ENCODE measurements at regions not wholly inside any gene's neighbourhood (a gene's known extent, or its start where the extent isn't known, plus 50 kb on each side); places are given as distances from the start of the nearest gene placed in this dataset.

DNA sequence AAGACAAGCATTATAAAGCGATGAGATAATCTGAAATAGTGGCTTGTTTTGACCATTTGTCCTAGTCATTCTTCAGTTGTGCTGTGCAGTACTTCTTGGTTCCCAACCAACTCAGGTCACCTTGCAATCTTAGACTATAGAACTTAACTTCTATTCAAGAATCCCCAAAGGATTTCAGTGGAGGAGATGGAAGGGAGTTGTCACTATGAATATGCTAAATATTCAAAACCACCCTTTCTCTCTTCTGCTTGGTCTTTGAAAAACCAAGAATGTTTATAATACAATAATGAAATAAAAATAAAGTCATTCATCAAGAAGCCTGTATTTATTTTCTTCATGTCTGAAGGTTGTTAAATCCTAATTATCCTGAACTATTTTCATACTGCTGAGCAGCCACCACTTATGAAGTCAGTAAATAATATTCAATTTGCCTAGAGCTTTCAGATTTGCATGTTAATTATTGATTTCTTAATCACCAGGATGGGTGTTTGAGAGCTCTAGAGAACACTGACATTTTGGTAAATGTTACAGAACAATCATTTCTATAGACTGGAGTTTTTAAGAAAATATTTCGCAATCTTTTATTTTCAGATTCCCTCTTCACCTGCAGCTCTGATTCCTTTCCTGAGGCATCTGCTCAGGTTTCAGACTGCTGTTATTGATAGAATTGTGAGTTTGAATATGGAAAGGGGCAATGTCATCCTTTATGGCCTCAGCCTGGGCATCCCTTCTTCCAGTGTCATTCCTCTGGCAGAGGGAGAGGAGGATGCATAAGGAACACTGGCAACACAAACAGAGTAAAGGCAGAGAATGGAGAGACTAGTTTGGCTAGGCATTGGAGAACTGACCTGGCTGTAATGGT lies 91.5 kb upstream of the USP47 start:
- TF ChIP-seq EZH2 (IDR thresholded peaks at IDR 0.05; ENCODE audit: low read depth, unreplicated experiment) (no peak), JUNB (IDR thresholded peaks at IDR 0.05; ENCODE audit: unreplicated experiment) (no peak), CREB1 (CRISPR knock-in tag; IDR thresholded peaks at IDR 0.05; ENCODE audit: low read depth) (no peak), STAT1 (IDR thresholded peaks at IDR 0.05; ENCODE audit: unreplicated experiment) (no peak), ZNF331 (CRISPR knock-in tag; IDR thresholded peaks at IDR 0.05; ENCODE audit: low read depth) (no peak), ZNF114 (CRISPR knock-in tag; IDR thresholded peaks at IDR 0.05) (no peak), EZH2phosphoT487 (IDR thresholded peaks at IDR 0.05; ENCODE audit: unreplicated experiment) (no peak), POLR2AphosphoS5 (IDR thresholded peaks at IDR 0.05; ENCODE audit: low read depth) (no peak), NANOG (IDR thresholded peaks at IDR 0.05; ENCODE audit: borderline replicate concordance) (no peak)
- TF ChIP-seq, protein P1, sequence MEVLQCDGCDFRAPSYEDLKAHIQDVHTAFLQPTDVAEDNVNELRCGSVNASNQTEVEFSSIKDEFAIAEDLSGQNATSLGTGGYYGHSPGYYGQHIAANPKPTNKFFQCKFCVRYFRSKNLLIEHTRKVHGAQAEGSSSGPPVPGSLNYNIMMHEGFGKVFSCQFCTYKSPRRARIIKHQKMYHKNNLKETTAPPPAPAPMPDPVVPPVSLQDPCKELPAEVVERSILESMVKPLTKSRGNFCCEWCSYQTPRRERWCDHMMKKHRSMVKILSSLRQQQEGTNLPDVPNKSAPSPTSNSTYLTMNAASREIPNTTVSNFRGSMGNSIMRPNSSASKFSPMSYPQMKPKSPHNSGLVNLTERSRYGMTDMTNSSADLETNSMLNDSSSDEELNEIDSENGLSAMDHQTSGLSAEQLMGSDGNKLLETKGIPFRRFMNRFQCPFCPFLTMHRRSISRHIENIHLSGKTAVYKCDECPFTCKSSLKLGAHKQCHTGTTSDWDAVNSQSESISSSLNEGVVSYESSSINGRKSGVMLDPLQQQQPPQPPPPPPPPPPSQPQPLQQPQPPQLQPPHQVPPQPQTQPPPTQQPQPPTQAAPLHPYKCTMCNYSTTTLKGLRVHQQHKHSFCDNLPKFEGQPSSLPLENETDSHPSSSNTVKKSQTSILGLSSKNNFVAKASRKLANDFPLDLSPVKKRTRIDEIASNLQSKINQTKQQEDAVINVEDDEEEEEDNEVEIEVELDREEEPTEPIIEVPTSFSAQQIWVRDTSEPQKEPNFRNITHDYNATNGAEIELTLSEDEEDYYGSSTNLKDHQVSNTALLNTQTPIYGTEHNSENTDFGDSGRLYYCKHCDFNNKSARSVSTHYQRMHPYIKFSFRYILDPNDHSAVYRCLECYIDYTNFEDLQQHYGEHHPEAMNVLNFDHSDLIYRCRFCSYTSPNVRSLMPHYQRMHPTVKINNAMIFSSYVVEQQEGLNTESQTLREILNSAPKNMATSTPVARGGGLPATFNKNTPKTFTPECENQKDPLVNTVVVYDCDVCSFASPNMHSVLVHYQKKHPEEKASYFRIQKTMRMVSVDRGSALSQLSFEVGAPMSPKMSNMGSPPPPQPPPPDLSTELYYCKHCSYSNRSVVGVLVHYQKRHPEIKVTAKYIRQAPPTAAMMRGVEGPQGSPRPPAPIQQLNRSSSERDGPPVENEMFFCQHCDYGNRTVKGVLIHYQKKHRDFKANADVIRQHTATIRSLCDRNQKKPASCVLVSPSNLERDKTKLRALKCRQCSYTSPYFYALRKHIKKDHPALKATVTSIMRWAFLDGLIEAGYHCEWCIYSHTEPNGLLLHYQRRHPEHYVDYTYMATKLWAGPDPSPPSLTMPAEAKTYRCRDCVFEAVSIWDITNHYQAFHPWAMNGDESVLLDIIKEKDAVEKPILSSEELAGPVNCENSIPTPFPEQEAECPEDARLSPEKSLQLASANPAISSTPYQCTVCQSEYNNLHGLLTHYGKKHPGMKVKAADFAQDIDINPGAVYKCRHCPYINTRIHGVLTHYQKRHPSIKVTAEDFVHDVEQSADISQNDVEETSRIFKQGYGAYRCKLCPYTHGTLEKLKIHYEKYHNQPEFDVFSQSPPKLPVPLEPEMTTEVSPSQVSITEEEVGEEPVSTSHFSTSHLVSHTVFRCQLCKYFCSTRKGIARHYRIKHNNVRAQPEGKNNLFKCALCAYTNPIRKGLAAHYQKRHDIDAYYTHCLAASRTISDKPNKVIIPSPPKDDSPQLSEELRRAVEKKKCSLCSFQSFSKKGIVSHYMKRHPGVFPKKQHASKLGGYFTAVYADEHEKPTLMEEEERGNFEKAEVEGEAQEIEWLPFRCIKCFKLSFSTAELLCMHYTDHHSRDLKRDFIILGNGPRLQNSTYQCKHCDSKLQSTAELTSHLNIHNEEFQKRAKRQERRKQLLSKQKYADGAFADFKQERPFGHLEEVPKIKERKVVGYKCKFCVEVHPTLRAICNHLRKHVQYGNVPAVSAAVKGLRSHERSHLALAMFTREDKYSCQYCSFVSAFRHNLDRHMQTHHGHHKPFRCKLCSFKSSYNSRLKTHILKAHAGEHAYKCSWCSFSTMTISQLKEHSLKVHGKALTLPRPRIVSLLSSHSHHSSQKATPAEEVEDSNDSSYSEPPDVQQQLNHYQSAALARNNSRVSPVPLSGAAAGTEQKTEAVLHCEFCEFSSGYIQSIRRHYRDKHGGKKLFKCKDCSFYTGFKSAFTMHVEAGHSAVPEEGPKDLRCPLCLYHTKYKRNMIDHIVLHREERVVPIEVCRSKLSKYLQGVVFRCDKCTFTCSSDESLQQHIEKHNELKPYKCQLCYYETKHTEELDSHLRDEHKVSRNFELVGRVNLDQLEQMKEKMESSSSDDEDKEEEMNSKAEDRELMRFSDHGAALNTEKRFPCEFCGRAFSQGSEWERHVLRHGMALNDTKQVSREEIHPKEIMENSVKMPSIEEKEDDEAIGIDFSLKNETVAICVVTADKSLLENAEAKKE (CRISPR knock-in tag; IDR thresholded peaks at IDR 0.05) = no peak
- TF ChIP-seq, protein P2, sequence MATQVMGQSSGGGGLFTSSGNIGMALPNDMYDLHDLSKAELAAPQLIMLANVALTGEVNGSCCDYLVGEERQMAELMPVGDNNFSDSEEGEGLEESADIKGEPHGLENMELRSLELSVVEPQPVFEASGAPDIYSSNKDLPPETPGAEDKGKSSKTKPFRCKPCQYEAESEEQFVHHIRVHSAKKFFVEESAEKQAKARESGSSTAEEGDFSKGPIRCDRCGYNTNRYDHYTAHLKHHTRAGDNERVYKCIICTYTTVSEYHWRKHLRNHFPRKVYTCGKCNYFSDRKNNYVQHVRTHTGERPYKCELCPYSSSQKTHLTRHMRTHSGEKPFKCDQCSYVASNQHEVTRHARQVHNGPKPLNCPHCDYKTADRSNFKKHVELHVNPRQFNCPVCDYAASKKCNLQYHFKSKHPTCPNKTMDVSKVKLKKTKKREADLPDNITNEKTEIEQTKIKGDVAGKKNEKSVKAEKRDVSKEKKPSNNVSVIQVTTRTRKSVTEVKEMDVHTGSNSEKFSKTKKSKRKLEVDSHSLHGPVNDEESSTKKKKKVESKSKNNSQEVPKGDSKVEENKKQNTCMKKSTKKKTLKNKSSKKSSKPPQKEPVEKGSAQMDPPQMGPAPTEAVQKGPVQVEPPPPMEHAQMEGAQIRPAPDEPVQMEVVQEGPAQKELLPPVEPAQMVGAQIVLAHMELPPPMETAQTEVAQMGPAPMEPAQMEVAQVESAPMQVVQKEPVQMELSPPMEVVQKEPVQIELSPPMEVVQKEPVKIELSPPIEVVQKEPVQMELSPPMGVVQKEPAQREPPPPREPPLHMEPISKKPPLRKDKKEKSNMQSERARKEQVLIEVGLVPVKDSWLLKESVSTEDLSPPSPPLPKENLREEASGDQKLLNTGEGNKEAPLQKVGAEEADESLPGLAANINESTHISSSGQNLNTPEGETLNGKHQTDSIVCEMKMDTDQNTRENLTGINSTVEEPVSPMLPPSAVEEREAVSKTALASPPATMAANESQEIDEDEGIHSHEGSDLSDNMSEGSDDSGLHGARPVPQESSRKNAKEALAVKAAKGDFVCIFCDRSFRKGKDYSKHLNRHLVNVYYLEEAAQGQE (IDR thresholded peaks at IDR 0.05; ENCODE audit: unreplicated experiment) = no peak
- TF ChIP-seq, protein P3, sequence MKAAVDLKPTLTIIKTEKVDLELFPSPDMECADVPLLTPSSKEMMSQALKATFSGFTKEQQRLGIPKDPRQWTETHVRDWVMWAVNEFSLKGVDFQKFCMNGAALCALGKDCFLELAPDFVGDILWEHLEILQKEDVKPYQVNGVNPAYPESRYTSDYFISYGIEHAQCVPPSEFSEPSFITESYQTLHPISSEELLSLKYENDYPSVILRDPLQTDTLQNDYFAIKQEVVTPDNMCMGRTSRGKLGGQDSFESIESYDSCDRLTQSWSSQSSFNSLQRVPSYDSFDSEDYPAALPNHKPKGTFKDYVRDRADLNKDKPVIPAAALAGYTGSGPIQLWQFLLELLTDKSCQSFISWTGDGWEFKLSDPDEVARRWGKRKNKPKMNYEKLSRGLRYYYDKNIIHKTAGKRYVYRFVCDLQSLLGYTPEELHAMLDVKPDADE (IDR thresholded peaks at IDR 0.05) = no peak
- TF ChIP-seq, protein P4, sequence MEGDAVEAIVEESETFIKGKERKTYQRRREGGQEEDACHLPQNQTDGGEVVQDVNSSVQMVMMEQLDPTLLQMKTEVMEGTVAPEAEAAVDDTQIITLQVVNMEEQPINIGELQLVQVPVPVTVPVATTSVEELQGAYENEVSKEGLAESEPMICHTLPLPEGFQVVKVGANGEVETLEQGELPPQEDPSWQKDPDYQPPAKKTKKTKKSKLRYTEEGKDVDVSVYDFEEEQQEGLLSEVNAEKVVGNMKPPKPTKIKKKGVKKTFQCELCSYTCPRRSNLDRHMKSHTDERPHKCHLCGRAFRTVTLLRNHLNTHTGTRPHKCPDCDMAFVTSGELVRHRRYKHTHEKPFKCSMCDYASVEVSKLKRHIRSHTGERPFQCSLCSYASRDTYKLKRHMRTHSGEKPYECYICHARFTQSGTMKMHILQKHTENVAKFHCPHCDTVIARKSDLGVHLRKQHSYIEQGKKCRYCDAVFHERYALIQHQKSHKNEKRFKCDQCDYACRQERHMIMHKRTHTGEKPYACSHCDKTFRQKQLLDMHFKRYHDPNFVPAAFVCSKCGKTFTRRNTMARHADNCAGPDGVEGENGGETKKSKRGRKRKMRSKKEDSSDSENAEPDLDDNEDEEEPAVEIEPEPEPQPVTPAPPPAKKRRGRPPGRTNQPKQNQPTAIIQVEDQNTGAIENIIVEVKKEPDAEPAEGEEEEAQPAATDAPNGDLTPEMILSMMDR (conservative IDR thresholded peaks at IDR 0.05; ENCODE audit: low read depth in 2 of 2) = no peak
- Mint-ChIP-seq H3K4me3 (no peak overlapping the region), H3K36me3 (ENCODE audit: low read depth) (peaks cover 6% of the 10 kb centered on the region; the same call in 1 of the 3 replicates), H3K4me1 (peaks cover 9% of the 10 kb centered on the region), H3K27ac (no peak overlapping the region), H3K9me3 (peaks cover 15% of the 10 kb centered on the region; the same call in 2 of the 3 replicates), H3K27me3 (ENCODE audit: insufficient read depth, low read depth, poor library complexity) (peaks cover 3% of the 10 kb centered on the region)
- DNase-seq (ENCODE audit: low spot score) = no peak
- Histone ChIP-seq H3K36me3 (ENCODE audit: insufficient read depth) (no peaks in the 10 kb centered on the region), H3K27me3 (ENCODE audit: insufficient read depth) (no peaks in the 10 kb centered on the region), H2AFZ (no peak overlapping the region), H4K20me1 (replicated peaks; ENCODE audit: insufficient read depth) (no peaks in the 10 kb centered on the region), H3K79me2 (replicated peaks; ENCODE audit: insufficient read depth) (no peaks in the 10 kb centered on the region), H3K4me1 (ENCODE audit: insufficient read depth) (no peaks in the 10 kb centered on the region), H3K4me3 (no peak overlapping the region), H3F3A (replicated peaks; ENCODE audit: low read depth) (no peaks in the 10 kb centered on the region), H3K9me2 (ENCODE audit: insufficient read depth) (peaks cover 14% of the 10 kb centered on the region), H3K4me2 (no peak overlapping the region), H3K27ac (ENCODE audit: low read depth) (no peak overlapping the region)
- ATAC-seq = no peak
